ENCODE measurements at regions not wholly inside any gene's neighbourhood (a gene's known extent, or its start where the extent isn't known, plus 50 kb on each side); places are given as distances from the start of the nearest gene placed in this dataset.

GRCh38 chr4:72712997-72713396, 144.0 kb upstream of the ADAMTS3 start:
- Histone ChIP-seq H3K9me3 (ENCODE audit: control extremely low read depth in 1 of 3, control insufficient read depth in 2 of 3, insufficient read depth in 1 of 3, low read length in 2 of 3) (no peaks in the 10 kb centered on the region), H3K79me2 (ENCODE audit: control insufficient read depth, insufficient read depth, low read length) (no peaks in the 10 kb centered on the region), H2AFZ (ENCODE audit: insufficient read depth, low read depth, low read length, poor library complexity, severe bottlenecking) (no peak overlapping the region), H3K27me3 (replicated peaks in 1 of 4; ENCODE audit: control extremely low read depth in 1 of 4, control insufficient read depth in 3 of 4, insufficient read depth in 4 of 4, low read length in 3 of 4) (no peaks in the 10 kb centered on the region), H4K20me1 (ENCODE audit: control insufficient read depth, insufficient read depth, low read length, poor library complexity, severe bottlenecking) (no peaks in the 10 kb centered on the region), H3K4me1 (ENCODE audit: control insufficient read depth in 2 of 2, insufficient read depth in 2 of 2, low read length in 2 of 2) (no peaks in the 10 kb centered on the region), H3K4me3 (ENCODE audit: control extremely low read depth in 1 of 5, extremely low read depth in 1 of 5, insufficient read depth in 1 of 5, low read depth in 2 of 5, low read length in 4 of 5) (no peak overlapping the region), H3K27ac (ENCODE audit: low read length in 2 of 2) (no peak overlapping the region), H3K9ac (ENCODE audit: low read length) (no peak overlapping the region), H3K36me3 (replicated peaks in 1 of 2; ENCODE audit: control extremely low read depth in 1 of 2, control insufficient read depth in 1 of 2, extremely low read depth in 1 of 2, insufficient read depth in 2 of 2, low read length in 1 of 2) (no peaks in the 10 kb centered on the region), H3K4me2 (replicated peaks; ENCODE audit: low read depth, low read length, poor library complexity, severe bottlenecking) (no peak overlapping the region)
- ATAC-seq (ENCODE audit: low read depth) (no peak), DNase-seq (no peak)
- Mint-ChIP-seq H3K4me1 (no peaks in the 10 kb centered on the region), H3K9me3 (ENCODE audit: insufficient read depth) (no peaks in the 10 kb centered on the region), H3K27ac (no peak overlapping the region), H3K27me3 (no peaks in the 10 kb centered on the region), H3K4me3 (no peak overlapping the region)
- no peak for TF ChIP-seq EZH2 (IDR thresholded peaks at IDR 0.05; ENCODE audit: borderline replicate concordance, insufficient read depth, low read depth, low read length, poor library complexity, severe bottlenecking)
- TF ChIP-seq CTCF (IDR thresholded peaks at IDR 0.05): no peak
- POLR2A ChIA-PET: no interaction called here
- intact Hi-C loops (cut with micrococcal nuclease): no loop called here
- CTCF ChIA-PET: no interaction called here

- 71% methylated on average over 1 of the region's 3 CpGs for WGBS (ENCODE audit: insufficient coverage)
- no peaks in the 10 kb centered on the region for H3K4me1 Mint-ChIP-seq
- ChIA-PET POLR2A (no interaction called here), CTCF (no interaction called here)
- Histone ChIP-seq H3K27me3 (replicated peaks in 1 of 4; ENCODE audit: control extremely low read depth in 1 of 4, control insufficient read depth in 3 of 4, insufficient read depth in 4 of 4, low read length in 3 of 4) (no peaks in the 10 kb centered on the region), H3K9ac (ENCODE audit: low read length) (no peak overlapping the region), H3K36me3 (replicated peaks in 1 of 2; ENCODE audit: control extremely low read depth in 1 of 2, control insufficient read depth in 1 of 2, extremely low read depth in 1 of 2, insufficient read depth in 2 of 2, low read length in 1 of 2) (no peaks in the 10 kb centered on the region), H3K27ac (ENCODE audit: low read length in 2 of 2) (no peak overlapping the region), H3K4me2 (replicated peaks; ENCODE audit: low read depth, low read length, poor library complexity, severe bottlenecking) (no peak overlapping the region), H3K79me2 (ENCODE audit: control insufficient read depth, insufficient read depth, low read length) (no peaks in the 10 kb centered on the region), H4K20me1 (ENCODE audit: control insufficient read depth, insufficient read depth, low read length, poor library complexity, severe bottlenecking) (no peaks in the 10 kb centered on the region), H3K4me1 (ENCODE audit: control insufficient read depth in 2 of 2, insufficient read depth in 2 of 2, low read length in 2 of 2) (no peaks in the 10 kb centered on the region), H2AFZ (ENCODE audit: insufficient read depth, low read depth, low read length, poor library complexity, severe bottlenecking) (no peak overlapping the region), H3K4me3 (ENCODE audit: control extremely low read depth in 1 of 5, extremely low read depth in 1 of 5, insufficient read depth in 1 of 5, low read depth in 2 of 5, low read length in 4 of 5) (no peak overlapping the region), H3K9me3 (ENCODE audit: control extremely low read depth in 1 of 3, control insufficient read depth in 2 of 3, insufficient read depth in 1 of 3, low read length in 2 of 3) (no peaks in the 10 kb centered on the region)
- intact Hi-C loops (cut with micrococcal nuclease): no loop called here
- H3K27me3 Mint-ChIP-seq: no peaks in the 10 kb centered on the region
- H3K9me3 Mint-ChIP-seq (ENCODE audit: insufficient read depth): no peaks in the 10 kb centered on the region
- no peak overlapping the region for H3K4me3 Mint-ChIP-seq
- ATAC-seq (ENCODE audit: low read depth): no peak
- no peak overlapping the region for H3K27ac Mint-ChIP-seq
- no peak for DNase-seq
- no peak for TF ChIP-seq EZH2 (IDR thresholded peaks at IDR 0.05; ENCODE audit: borderline replicate concordance, insufficient read depth, low read depth, low read length, poor library complexity, severe bottlenecking)
- no peak for TF ChIP-seq CTCF (IDR thresholded peaks at IDR 0.05)
Measured at GRCh38 chr4:72709475-72709874, 140.5 kb upstream of the ADAMTS3 start.
